ENCODE measurements at regions not wholly inside any gene's neighbourhood (a gene's known extent, or its start where the extent isn't known, plus 50 kb on each side); places are given as distances from the start of the nearest gene placed in this dataset.
"Not testable (repeated sequence)": the region's sequence is repeated elsewhere in the genome, so short reads cannot be mapped to it uniquely, and the experiment has no call there.

- DNase-seq = no peak
Observed at GRCh38 chr2:236417150-236417549, 152.5 kb upstream of the ACKR3 start.

DNA sequence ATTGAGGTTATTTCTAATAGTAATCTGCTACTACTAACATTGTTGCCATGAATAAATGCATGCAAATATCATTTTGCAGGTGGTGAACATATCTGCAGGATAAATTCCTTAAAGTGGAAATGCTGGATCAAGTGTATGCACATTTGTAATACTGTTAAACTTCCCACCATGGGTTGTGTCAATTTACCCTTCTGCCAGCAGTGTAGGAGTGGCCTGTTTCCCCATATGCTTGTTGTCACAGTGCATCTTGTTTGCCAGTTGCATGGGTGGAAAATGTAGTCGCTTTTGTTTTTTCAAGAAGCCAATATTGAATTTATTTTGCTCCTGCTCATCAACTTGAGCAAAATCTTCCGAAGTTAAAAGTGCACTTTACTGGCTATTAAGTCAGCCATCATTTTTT is 139.0 kb upstream of the ACKR3 start:
- DNase-seq = no peak

DNA sequence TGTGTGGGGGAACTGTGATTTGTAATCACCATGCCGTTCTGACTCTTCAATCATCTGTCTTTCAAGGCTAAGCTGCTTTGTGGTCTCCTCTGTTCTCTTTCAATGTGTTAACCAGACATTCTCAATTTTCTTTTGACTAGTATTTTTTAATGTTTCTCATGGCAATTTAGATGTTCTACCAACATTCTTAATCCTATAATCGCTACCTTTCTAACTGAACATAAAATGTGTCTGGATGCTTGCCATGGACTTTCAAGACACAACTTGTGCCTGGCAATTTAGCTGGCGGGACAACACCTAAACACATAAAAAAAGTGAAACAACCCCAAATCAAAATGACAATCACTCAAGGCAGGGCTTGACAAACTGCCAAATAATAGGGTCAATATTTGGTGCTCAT is 135.0 kb upstream of the ACKR3 start:
- DNase-seq = no peak

- no peak for DNase-seq
Observed at GRCh38 chr2:236440110-236440881, 129.3 kb upstream of the ACKR3 start.

DNA sequence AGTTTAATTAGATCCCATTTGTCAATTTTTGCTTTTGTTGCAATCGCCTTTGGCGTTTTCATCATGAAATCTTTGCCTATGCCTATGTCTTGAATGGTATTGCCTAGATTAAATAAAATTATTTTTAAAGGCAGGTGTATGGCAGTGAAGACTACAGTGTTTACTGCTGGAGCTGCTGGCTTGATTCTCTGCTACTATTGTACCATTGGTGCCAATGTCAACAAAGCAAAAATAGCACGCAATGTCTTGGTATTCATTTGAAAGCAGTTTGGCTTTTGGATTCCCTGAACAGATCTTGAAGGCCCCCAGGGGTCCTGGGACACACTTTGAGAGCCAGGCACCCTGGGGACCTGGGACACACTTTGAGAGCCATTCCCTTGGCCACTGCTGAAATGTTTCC is 125.4 kb upstream of the ACKR3 start:
- DNase-seq = no peak

GRCh38 chr2:236445678-236446077 is 123.9 kb upstream of the ACKR3 start:
- no peak for DNase-seq

DNA sequence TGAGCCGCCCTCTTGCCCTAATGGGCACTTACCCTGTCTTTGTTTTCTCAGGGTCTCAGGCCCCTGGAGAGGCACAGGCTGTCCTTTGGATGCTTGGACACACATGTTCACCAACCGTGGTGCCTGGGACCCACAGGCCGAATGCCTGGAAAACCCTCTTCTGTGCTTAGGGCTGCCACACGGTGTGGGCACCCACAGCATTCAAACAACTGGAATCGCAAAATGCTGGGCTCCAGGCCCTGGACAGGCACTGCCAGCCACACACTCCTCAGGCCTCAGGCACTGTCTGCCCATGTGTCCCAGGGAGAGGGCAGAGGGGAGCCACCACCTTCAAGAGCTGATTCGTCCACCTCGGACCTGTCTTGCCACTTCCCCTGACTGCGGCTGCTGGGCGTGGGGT is 123.1 kb upstream of the ACKR3 start:
- no peak for DNase-seq

DNA sequence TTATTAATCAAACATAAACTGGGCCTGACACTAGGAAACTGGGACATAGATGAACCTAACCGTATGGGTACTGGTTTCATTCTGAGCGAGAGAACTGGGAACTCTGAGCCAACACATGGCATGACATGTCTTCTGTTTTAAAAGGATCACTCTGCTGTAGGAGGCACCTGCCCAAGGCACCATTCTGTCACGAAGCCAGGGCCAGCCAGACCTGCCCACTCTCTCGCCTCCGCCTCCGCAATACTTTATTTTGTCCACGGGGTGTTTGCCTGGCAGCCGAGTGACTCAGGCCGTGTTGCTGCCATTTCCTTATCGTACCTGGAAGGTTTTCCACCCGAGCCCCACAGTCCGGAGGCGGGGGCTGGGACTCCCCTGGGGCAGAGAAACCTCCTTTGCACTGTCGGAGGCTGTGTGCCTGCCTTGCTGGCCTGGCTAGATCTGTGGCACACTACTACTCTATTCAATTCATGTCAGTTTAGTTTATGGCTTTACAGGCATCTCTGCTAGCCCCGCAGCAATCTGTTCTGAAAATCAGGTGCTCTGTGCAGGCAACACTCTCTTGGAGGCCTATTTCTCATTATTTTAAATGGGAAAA is 120.4 kb upstream of the ACKR3 start:
- no peak for DNase-seq

GRCh38 chr2:236452238-236452637 is 117.4 kb upstream of the ACKR3 start:
- DNase-seq = no peak

DNA sequence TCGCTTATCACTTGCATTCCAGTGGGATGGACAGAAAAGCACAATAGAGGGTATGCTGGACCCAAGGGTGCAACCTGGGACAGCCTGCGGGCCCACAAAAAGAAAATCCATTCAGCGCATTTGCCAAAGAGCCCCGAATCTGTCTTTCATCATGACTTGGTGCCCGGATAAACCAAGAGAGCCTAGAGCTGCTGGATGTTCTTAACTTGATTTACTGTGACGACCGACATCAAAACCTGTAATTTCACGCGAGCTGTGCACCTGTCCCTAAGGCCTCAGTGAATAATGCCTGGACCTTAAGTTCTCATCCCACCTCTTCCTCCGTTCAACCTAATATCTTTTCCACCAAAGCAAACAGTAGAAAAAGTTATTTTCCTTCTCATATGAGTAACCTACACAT is 115.5 kb upstream of the ACKR3 start:
- DNase-seq = no peak

- DNase-seq = no peak
Observed at GRCh38 chr2:236459393-236459792, 110.2 kb upstream of the ACKR3 start.

DNA sequence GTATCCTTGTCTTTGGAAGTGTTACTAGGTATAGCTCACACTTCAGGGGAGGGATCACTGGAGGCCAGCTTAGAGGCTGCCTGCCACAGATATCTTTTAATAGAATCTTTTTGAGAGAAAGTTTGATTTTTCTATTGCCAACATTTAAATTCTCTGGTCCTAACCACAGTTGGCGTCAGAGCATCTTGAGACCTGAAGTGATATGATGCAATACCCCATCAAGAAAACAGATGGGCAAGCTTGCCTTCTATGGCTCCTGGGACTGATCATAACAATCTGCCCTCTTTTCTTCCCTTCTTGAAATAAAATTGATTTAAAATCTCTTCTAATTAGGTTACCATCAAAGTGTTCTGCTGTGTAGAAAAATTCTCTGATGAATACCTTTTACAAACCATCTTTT is 105.5 kb upstream of the ACKR3 start:
- no peak for DNase-seq

GRCh38 chr2:236472720-236473495 is 96.7 kb upstream of the ACKR3 start:
- no peak for DNase-seq

GRCh38 chr2:236473691-236474090 is 95.9 kb upstream of the ACKR3 start:
- DNase-seq = no peak

- DNase-seq = no peak
Observed at GRCh38 chr2:236479814-236480213, 89.8 kb upstream of the ACKR3 start.

DNA sequence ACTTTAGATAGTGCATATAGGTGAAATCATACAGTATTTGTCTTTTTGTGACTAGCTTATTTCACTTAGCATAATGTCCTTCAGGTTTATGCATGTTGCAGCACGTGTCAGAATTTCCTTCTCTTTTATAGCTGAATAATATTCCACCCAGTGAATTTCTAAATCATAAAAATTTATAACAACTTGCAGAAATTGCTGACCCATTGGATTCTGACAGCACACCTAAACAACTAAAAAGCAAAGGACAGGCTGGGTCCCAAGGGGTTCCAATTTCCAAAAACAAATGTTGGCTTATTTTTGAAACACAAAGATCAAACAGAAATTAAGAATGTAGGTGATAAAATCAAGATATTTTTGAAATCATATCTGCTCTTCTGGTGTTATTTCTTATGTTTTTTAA is 86.5 kb upstream of the ACKR3 start:
- no peak for DNase-seq

GRCh38 chr2:236485519-236485918 is 84.1 kb upstream of the ACKR3 start:
- no peak for DNase-seq

GRCh38 chr2:236489083-236489482 is 80.5 kb upstream of the ACKR3 start:
- not testable (repeated sequence) for DNase-seq

- DNase-seq = no peak
Observed at GRCh38 chr2:236489895-236490404, 79.7 kb upstream of the ACKR3 start.

- DNase-seq = no peak
Observed at GRCh38 chr2:236496340-236496739, 73.3 kb upstream of the ACKR3 start.

GRCh38 chr2:236498369-236498768 is 71.3 kb upstream of the ACKR3 start:
- no peak for DNase-seq

- DNase-seq = no peak
Observed at GRCh38 chr2:236499691-236500578, 69.7 kb upstream of the ACKR3 start.

- DNase-seq = no peak
Observed at GRCh38 chr2:236501026-236501425, 68.6 kb upstream of the ACKR3 start.

Measured in NCI-H1417 treated with DMSO at 0.1 percent for 48 hours (cell line).